Naive thymus-derived CD4-positive, alpha-beta T cell (primary cell): ENCODE measurements at regions not wholly inside any gene's neighbourhood (a gene's known extent, or its start where the extent isn't known, plus 50 kb on each side); places are given as distances from the start of the nearest gene placed in this dataset.

Source experiments
- ATAC-seq: fragments of 150-1000 bp; cut with Tn5 transposase; 2 replicates; pipeline ENCODE4 v1.10.0; 2021; ENCODE audit warnings: mild to moderate bottlenecking, moderate library complexity
- CTCF ChIA-PET: fragments of 350-600 bp; sonication (Branson Sonifier 250); formaldehyde crosslinking; loops from one replicate; lab custom pipeline; 2021; ENCODE audit warnings: antibody characterized with exemption; lab: Charles Lee
- POLR2A ChIA-PET: fragments of 350-600 bp; sonication (Branson Sonifier 250); formaldehyde crosslinking; loops from one replicate; lab custom pipeline; 2021; ENCODE audit warnings: antibody characterized with exemption, inconsistent platforms; lab: Charles Lee
- DNase-seq, 9 donors: peaks; one replicate each; pipeline versions ENCODE4 v3.0.0 to v3.0.0-alpha.2; 2020 to 2022; ENCODE audit warnings: mixed read lengths in 1 of 9
- H3K27ac ChIP-seq: one replicate; pipeline ENCODE4 v1.7.0; 2013; ENCODE audit warnings: mild to moderate bottlenecking, low read depth, low read length, moderate library complexity
- H3K27me3 ChIP-seq, 2 donors: one replicate each; pipeline ENCODE4 v1.7.0; 2013; ENCODE audit warnings: low read length in 2 of 2, mild to moderate bottlenecking in 2 of 2, moderate library complexity in 2 of 2; ENCODE audit not compliant: control insufficient read depth in 2 of 2, insufficient read depth in 2 of 2
- H3K36me3 ChIP-seq, 3 experiments: 1 replicate in 2 of 3; 2 replicates in 1 of 3; pipeline ENCODE4 v1.7.0; 2013; ENCODE audit warnings: low read length in 3 of 3, mild to moderate bottlenecking in 3 of 3, moderate library complexity in 1 of 3; ENCODE audit not compliant: insufficient read depth in 3 of 3, control insufficient read depth in 2 of 3
- H3K4me1 ChIP-seq, 2 donors: one replicate each; pipeline ENCODE4 v1.7.0; 2013; ENCODE audit warnings: low read length in 2 of 2, mild to moderate bottlenecking in 2 of 2, moderate library complexity in 1 of 2; ENCODE audit not compliant: control insufficient read depth in 2 of 2, insufficient read depth in 2 of 2
- H3K4me3 ChIP-seq: 2 replicates; pipeline ENCODE4 v1.7.0; 2013; ENCODE audit warnings: mild to moderate bottlenecking, low read length
- H3K9me3 ChIP-seq, 3 experiments: 1 replicate in 2 of 3; 2 replicates in 1 of 3; pipeline ENCODE4 v1.7.0; 2013; ENCODE audit warnings: low read length in 3 of 3; ENCODE audit not compliant: control insufficient read depth in 2 of 3
- H3K27ac Mint-ChIP-seq, 9 donors: one replicate each; pipeline ENCODE4 v1.8.0; 2020 to 2022; ENCODE audit warnings: mixed read lengths in 9 of 9, mild to moderate bottlenecking in 8 of 9, moderate library complexity in 5 of 9, inconsistent platforms in 2 of 9
- H3K27me3 Mint-ChIP-seq, 5 donors: one replicate each; pipeline ENCODE4 v1.8.0; 2021 to 2022; ENCODE audit warnings: mixed read lengths in 5 of 5, mild to moderate bottlenecking in 1 of 5
- H3K36me3 Mint-ChIP-seq, 5 donors: one replicate each; pipeline ENCODE4 v1.8.0; 2020 to 2022; ENCODE audit warnings: mixed read lengths in 5 of 5, mild to moderate bottlenecking in 3 of 5, inconsistent platforms in 1 of 5
- H3K4me1 Mint-ChIP-seq, 7 donors: one replicate each; pipeline ENCODE4 v1.8.0; 2020 to 2022; ENCODE audit warnings: mixed read lengths in 7 of 7, mild to moderate bottlenecking in 3 of 7, inconsistent platforms in 1 of 7
- H3K4me3 Mint-ChIP-seq, 10 donors: one replicate each; pipeline ENCODE4 v1.8.0; 2020 to 2022; ENCODE audit warnings: mild to moderate bottlenecking in 10 of 10, mixed read lengths in 10 of 10, moderate library complexity in 6 of 10, inconsistent platforms in 2 of 10
- H3K9me3 Mint-ChIP-seq, 11 donors: one replicate each; pipeline ENCODE4 v1.8.0; 2020 to 2022; ENCODE audit warnings: mixed read lengths in 11 of 11, mild to moderate bottlenecking in 4 of 11, inconsistent platforms in 1 of 11, moderate library complexity in 1 of 11
- intact Hi-C, 2 donors: fragments of 100-400 bp; cut with micrococcal nuclease; formaldehyde crosslinking; loops; one replicate each; pipeline ENCODE4 v1.15.1; 2023

GRCh38 chr2:61631321-61631720, 93.2 kb upstream of the XPO1 start:
- no peak overlapping the region for H3K27ac Mint-ChIP-seq
- intact Hi-C loops, result no loop called here
- no peak overlapping the region for H3K4me3 ChIP-seq
- no peaks in the 10 kb centered on the region for H3K4me1 Mint-ChIP-seq
- H3K4me1 ChIP-seq, result no peaks in the 10 kb centered on the region
- H3K9me3 ChIP-seq, result no peaks in the 10 kb centered on the region
- no peaks in the 10 kb centered on the region for H3K36me3 ChIP-seq
- CTCF ChIA-PET, result no interaction called here
- no peak overlapping the region for H3K4me3 Mint-ChIP-seq
- peaks cover 0 to 2% (median 0%) of the 10 kb centered on the region in 5 donors for H3K27me3 Mint-ChIP-seq
- no peak overlapping the region for H3K27ac ChIP-seq
- POLR2A ChIA-PET, result no interaction called here
- no peaks in the 10 kb centered on the region for H3K27me3 ChIP-seq
- DNase-seq (no peak), ATAC-seq (no peak)
- H3K9me3 Mint-ChIP-seq, result peaks cover 0 to 1% (median 0%) of the 10 kb centered on the region in 11 donors
- no peaks in the 10 kb centered on the region for H3K36me3 Mint-ChIP-seq

- H3K4me3 ChIP-seq, result no peak overlapping the region
- Mint-ChIP-seq H3K9me3 (peaks cover 0 to 1% (median 0%) of the 10 kb centered on the region in 11 donors), H3K27me3 (no peaks in the 10 kb centered on the region), H3K4me1 (no peaks in the 10 kb centered on the region), H3K4me3 (no peak overlapping the region), H3K36me3 (no peaks in the 10 kb centered on the region), H3K27ac (no peak overlapping the region)
- DNase-seq (no peak), ATAC-seq (no peak)
- H3K27ac ChIP-seq, result no peak overlapping the region
- no peaks in the 10 kb centered on the region for H3K9me3 ChIP-seq
- no peaks in the 10 kb centered on the region for H3K27me3 ChIP-seq
- no peaks in the 10 kb centered on the region for H3K4me1 ChIP-seq
- intact Hi-C loops, result no loop called here
- ChIA-PET POLR2A (no interaction called here), CTCF (no interaction called here)
- no peaks in the 10 kb centered on the region for H3K36me3 ChIP-seq
Observed at GRCh38 chr2:61626827-61627226, 88.7 kb upstream of the XPO1 start.

- no peaks in the 10 kb centered on the region for H3K27me3 Mint-ChIP-seq
- CTCF ChIA-PET, result no interaction called here
- no peak for ATAC-seq
Observed at GRCh38 chr2:61623747-61624146, 85.6 kb upstream of the XPO1 start.

GRCh38 chr2:61620244-61621159, 82.3 kb upstream of the XPO1 start:
- no peaks in the 10 kb centered on the region for H3K36me3 Mint-ChIP-seq
- no peak overlapping the region for H3K4me3 Mint-ChIP-seq
- H3K27ac Mint-ChIP-seq, result no peak overlapping the region
- ChIA-PET CTCF (no interaction called here), POLR2A (no interaction called here)
- Histone ChIP-seq H3K36me3 (no peaks in the 10 kb centered on the region), H3K27me3 (no peaks in the 10 kb centered on the region), H3K4me1 (no peaks in the 10 kb centered on the region), H3K9me3 (no peaks in the 10 kb centered on the region), H3K4me3 (no peak overlapping the region), H3K27ac (no peak overlapping the region)
- intact Hi-C loops, result no loop called here
- no peak for ATAC-seq
- no peak for DNase-seq
- H3K27me3 Mint-ChIP-seq, result no peaks in the 10 kb centered on the region
- H3K4me1 Mint-ChIP-seq, result no peaks in the 10 kb centered on the region
- no peaks in the 10 kb centered on the region for H3K9me3 Mint-ChIP-seq

More at GRCh38 chr2:61623747-61624146, 85.6 kb upstream of the XPO1 start:
- H3K36me3 ChIP-seq, result no peaks in the 10 kb centered on the region
- DNase-seq, result no peak
- H3K27ac ChIP-seq, result no peak overlapping the region
- Mint-ChIP-seq H3K4me3 (no peak overlapping the region), H3K4me1 (no peaks in the 10 kb centered on the region), H3K9me3 (peaks cover 0 to 1% (median 0%) of the 10 kb centered on the region in 11 donors), H3K27ac (no peak overlapping the region), H3K36me3 (no peaks in the 10 kb centered on the region)
- POLR2A ChIA-PET, result no interaction called here
- no peak overlapping the region for H3K4me3 ChIP-seq
- intact Hi-C loops, result no loop called here
- no peaks in the 10 kb centered on the region for H3K9me3 ChIP-seq
- H3K4me1 ChIP-seq, result no peaks in the 10 kb centered on the region
- H3K27me3 ChIP-seq, result no peaks in the 10 kb centered on the region

- H3K9me3 ChIP-seq, result no peaks in the 10 kb centered on the region
- no peak for DNase-seq
- H3K36me3 ChIP-seq, result no peaks in the 10 kb centered on the region
- H3K4me3 ChIP-seq, result no peak overlapping the region
- no peaks in the 10 kb centered on the region for H3K36me3 Mint-ChIP-seq
- no peak overlapping the region for H3K27ac Mint-ChIP-seq
- H3K9me3 Mint-ChIP-seq, result no peaks in the 10 kb centered on the region
- no peak overlapping the region for H3K4me3 Mint-ChIP-seq
- ATAC-seq, result no peak
- CTCF ChIA-PET, result no interaction called here
- H3K27me3 Mint-ChIP-seq, result no peaks in the 10 kb centered on the region
- POLR2A ChIA-PET, result no interaction called here
- intact Hi-C loops, result no loop called here
- H3K4me1 ChIP-seq, result no peaks in the 10 kb centered on the region
- no peaks in the 10 kb centered on the region for H3K4me1 Mint-ChIP-seq
- no peak overlapping the region for H3K27ac ChIP-seq
- no peaks in the 10 kb centered on the region for H3K27me3 ChIP-seq
Observed at GRCh38 chr2:61619561-61619960, 81.4 kb upstream of the XPO1 start.

- Histone ChIP-seq H3K4me1 (no peaks in the 10 kb centered on the region), H3K27ac (no peak overlapping the region), H3K36me3 (no peaks in the 10 kb centered on the region), H3K27me3 (no peaks in the 10 kb centered on the region), H3K9me3 (no peaks in the 10 kb centered on the region), H3K4me3 (no peak overlapping the region)
- ChIA-PET POLR2A (interaction anchor here (0.5 kb wide), 1 partner anchor 182 kb away, joined by 3 read pairs; no protein-coding TSS in a partner anchor), CTCF (interaction anchor here (0.6 kb wide), 1 partner anchor 328 kb away, joined by 3 read pairs; no protein-coding TSS in a partner anchor)
- Mint-ChIP-seq H3K9me3 (no peaks in the 10 kb centered on the region), H3K4me1 (no peaks in the 10 kb centered on the region), H3K36me3 (no peaks in the 10 kb centered on the region), H3K4me3 (no peak overlapping the region), H3K27ac (no peak overlapping the region), H3K27me3 (no peaks in the 10 kb centered on the region)
- intact Hi-C loops, result no loop called here
- ATAC-seq, result no peak
- no peak for DNase-seq
Observed at GRCh38 chr2:61617610-61618009, 79.5 kb upstream of the XPO1 start.

- H3K36me3 Mint-ChIP-seq, result no peaks in the 10 kb centered on the region
- H3K27ac Mint-ChIP-seq, result no peak overlapping the region
- Histone ChIP-seq H3K4me1 (no peaks in the 10 kb centered on the region), H3K27me3 (no peaks in the 10 kb centered on the region), H3K27ac (no peak overlapping the region), H3K9me3 (no peaks in the 10 kb centered on the region), H3K36me3 (no peaks in the 10 kb centered on the region), H3K4me3 (no peak overlapping the region)
- H3K9me3 Mint-ChIP-seq, result no peaks in the 10 kb centered on the region
- intact Hi-C loops, result no loop called here
- DNase-seq (no peak), ATAC-seq (no peak)
- POLR2A ChIA-PET, result no interaction called here
- H3K4me1 Mint-ChIP-seq, result no peaks in the 10 kb centered on the region
- H3K4me3 Mint-ChIP-seq, result no peak overlapping the region
- CTCF ChIA-PET, result no interaction called here
- no peaks in the 10 kb centered on the region for H3K27me3 Mint-ChIP-seq
Observed at GRCh38 chr2:61605245-61605644, 67.1 kb upstream of the XPO1 start.
